Activated T-cell treated with anti-CD3 and anti-CD28 coated beads, Interleukin-2, amount 50 U/mL, for 1 hour (primary cell): ENCODE measurements at regions not wholly inside any gene's neighbourhood (a gene's known extent, or its start where the extent isn't known, plus 50 kb on each side); places are given as distances from the start of the nearest gene placed in this dataset.

Experiments used
- DNase-seq: peaks from one replicate; pipeline ENCODE4 v3.0.0-alpha.2; 2020

DNA sequence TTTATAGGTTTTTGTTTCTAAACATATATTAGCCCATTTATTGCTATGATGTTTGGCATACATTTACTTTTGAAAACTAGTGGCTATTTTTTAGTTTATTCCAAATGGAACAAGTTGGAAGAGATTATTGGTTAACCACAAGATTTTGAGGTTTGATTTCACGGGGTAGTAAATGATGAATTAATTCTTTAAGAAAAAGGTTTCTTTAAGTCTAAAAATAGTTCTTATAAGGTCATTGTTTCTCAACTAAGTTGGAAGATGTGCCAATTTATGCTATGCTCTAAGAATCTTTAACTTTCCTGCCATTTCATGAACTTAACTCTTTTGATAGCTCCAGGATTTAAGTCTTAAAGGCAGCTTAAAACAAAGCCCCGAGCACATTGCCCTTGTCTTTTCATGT, 183.8 kb downstream of the LMO4 start:
- DNase-seq = no peak

DNA sequence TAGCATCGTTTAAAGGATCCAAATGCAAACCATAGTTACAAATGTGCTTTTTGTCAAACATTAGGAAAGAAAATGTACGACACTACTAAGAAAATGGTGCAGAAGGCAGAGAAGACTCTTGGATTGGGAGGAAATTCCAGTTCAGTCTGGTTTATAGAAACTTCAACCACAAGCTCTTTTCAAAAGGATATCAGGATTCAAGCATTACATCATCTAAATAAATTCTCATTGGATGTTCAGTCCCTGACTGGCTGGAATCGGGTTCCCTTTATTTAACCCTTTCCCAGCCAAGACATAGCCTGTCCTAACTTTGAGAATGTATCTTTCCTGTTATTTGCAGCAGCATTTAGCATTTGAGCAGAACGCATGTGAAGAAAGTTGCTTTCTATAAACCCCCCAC, 184.6 kb downstream of the LMO4 start:
- no peak for DNase-seq

GRCh38 chr1:87513966-87514660, 185.4 kb downstream of the LMO4 start:
- DNase-seq = no peak

DNA sequence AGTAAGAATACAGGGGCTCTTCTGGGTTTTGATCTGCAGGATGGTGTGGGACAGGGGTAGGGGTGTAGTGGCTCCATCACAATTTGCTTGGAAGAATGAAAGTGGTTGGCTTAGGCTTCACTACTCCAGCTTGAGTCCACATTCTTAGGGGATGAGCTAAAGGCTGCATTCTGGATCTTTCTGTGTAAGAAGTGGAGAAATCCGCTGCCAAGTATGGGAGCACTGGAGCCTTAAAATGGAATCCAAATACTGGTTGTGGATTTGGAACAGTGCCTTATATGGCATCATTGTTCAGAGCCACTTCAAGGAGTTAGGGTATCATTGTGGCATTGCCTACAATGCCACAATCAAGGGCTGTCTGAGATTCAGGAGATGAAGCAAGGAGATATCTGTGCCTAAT, 187.1 kb downstream of the LMO4 start:
- no peak for DNase-seq

GRCh38 chr1:87518794-87519193, 190.1 kb downstream of the LMO4 start:
- no peak for DNase-seq

DNA sequence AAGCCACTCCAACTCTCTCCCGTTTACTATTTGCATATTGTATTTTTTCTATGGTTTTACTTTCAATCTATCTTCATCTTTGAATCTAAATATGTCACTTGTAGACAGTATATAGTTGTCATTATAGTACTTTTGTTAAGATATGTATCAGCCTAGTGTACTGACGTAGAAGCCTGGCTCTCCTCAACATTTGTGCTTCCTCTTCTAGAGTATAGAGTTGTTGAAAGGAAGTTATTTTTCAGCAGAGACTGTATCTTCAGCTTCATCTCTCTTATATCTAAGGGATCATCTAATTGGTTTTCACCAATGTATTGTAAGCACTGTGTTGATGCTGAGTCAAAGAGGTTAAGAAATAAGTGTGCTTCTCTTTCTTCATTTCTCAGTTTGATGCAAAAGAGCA, 192.8 kb downstream of the LMO4 start:
- DNase-seq = no peak

- no peak for DNase-seq
Observed at GRCh38 chr1:87523466-87523865, 194.8 kb downstream of the LMO4 start.

DNA sequence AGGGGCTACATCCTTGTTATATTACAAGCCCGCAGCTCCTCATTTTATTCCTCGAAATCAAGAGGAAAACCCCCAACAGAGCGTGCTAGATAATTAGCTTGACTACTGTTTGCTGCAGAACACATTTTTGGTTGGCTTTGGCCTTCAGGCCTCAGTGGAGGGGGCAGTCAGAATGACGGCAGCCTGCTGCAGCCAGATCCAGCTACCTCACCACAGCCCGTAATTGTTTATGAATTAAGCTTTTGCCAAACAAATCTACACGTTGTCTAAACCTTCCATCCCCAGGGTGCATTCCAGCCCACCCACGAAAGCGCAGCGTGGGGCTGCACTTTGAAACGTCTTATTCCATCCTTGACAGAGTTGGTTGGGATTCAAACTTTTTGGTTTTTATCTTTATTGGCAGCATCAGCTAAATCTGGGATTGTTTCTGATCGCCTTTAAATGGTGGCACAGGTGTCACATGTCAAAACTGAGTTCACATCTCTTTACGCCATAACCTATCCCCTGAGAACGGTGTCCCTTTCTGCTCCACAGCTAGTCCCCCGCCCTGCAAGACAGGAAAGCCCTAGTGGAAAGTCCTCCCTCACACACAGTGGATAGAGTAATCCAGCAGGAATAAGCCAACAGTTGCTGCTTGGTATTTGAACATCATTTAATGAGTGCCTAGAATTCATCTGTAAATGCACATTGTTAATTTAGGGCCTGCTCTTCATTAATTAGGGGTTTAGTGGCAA, 195.5 kb downstream of the LMO4 start:
- no peak for DNase-seq

- no peak for DNase-seq
Observed at GRCh38 chr1:87528754-87529517, 200.3 kb downstream of the LMO4 start.

DNA sequence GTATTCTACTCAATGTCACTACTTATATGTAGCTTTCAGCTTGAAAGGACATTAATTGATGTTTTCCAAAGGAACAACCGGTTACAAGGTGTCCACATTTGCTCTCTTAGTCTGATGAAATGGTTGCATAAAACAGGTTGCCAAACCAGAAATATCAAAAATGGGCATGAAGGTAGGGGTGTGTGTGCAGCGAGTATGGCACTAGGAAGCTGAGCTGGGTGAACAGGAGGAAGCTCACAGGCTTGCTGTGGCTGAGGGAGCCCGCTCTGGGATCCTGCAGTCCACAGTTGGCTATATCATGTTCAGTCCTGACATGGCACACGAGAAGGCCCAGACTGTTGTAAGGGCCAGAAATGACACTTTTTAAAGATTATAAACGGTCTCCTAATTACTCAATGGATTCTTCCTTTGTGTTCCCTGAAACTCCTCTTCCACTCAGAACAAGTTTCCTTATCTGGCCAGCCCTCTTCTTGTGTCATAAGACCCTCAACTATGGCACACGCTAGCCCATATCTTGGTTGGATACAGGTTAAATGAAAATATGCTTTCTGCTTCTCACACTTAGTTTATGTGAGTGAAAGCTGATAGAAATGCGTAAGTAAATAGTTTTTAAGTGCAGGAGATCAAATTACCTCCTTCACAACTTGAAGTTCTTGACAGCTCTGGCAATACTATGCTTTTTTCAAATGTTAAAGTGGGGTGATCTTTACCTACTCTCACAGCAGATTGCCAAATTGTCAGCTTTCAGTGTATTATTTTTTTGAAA, 201.5 kb downstream of the LMO4 start:
- DNase-seq = no peak

DNA sequence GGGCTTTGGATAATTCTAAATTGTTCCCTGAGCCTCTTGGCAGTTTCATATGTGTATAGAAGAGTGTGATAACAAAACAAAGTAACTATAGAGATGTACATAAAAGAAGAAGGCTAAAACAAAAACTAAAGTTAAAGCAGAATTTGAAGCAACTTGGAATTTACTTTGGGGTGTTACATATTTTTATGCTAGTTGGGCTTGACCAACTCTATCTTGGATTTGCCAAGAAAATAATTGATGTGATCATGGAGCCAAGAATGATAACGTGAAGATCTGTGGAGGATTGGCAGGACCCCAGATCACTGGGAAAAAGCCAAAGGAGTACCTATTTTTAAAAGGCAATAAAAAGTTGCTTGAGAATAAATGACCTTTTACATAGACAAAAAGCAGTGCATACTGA, 206.9 kb downstream of the LMO4 start:
- DNase-seq = no peak

- DNase-seq = no peak
Observed at GRCh38 chr1:87539147-87539546, 210.5 kb downstream of the LMO4 start.

- no peak for DNase-seq
Observed at GRCh38 chr1:87542697-87543096, 214.0 kb downstream of the LMO4 start.

- DNase-seq = no peak
Observed at GRCh38 chr1:87549738-87550137, 221.1 kb downstream of the LMO4 start.

DNA sequence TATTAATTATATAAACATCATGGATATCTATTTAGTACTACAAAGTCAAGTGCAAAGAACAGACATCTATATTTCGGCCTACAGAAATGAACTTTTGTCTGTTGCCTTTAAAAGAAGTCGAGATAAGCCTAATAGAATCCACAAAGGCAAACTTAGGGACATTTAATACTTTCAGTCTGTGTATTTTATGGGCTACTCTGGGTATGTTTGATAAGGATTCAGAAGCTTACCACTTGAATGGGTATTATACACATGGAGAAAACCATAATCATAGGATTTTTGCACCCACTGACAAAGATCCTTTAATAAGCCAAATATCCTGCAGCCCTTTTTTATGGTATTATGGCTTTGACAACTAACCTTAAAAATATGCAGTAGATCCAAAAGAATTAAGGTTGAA, 224.8 kb downstream of the LMO4 start:
- DNase-seq = no peak

GRCh38 chr1:87555366-87555765, 226.7 kb downstream of the LMO4 start:
- DNase-seq = no peak

DNA sequence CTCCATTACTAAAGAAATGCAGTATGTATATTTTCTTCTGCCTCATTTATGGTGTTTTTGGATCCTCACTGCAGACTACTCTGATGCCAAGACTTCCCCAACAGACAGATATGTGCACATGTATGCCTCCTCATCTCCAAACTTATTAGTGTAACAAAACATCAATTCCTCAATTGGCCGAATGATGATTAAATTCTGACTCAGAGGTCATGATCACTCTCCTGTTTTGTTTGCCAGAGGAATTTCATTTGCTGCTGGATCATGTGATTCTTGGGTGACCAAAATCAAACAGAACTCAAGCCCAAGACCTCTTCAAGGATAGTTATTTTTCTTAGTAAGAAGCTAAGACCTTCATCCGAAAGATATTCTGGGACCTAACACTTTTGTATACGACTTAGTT, 227.6 kb downstream of the LMO4 start:
- DNase-seq = no peak

GRCh38 chr1:87558921-87559320, 230.2 kb downstream of the LMO4 start:
- DNase-seq = no peak

DNA sequence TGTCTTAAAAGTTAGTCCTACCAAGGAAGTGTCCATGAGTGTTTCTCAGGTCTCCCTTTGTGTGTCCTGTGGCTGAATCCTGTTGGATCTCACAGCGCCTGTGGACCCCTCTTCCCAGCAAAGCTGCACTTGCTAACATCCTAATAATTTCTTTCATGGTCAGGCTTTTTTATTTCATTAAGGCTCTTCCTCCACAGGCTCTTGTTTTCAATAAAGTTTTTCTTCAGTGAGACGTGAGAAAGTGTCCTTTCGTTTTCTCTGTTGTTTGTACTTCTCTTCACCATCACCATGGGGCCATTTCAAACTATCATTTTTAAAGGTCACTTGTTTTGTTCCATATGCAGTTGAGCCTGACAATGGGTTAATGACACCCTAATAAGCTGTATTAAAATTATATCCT, 231.5 kb downstream of the LMO4 start:
- DNase-seq = no peak

GRCh38 chr1:87560601-87561360, 232.1 kb downstream of the LMO4 start:
- DNase-seq = no peak

- no peak for DNase-seq
Observed at GRCh38 chr1:87563211-87563610, 234.5 kb downstream of the LMO4 start.

DNA sequence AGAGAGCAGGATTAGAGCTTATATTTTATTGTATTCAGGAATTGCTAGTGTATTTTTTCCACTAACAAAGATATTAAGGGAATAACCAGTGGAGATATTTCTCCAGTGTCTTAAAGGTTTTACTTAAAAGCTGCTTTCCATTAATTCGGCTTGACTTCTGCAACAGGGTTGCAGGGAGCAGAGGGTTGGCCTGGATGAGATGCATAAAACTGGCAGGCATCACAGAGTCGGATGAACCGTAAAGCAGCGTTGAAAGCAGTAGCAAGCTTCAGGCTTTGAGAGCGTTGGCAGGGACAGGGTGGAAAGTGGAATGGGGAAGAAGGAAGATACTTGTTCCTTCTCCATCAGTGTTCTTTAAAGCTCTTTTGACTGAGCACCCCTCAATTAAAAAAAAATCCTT, 237.2 kb downstream of the LMO4 start:
- DNase-seq = no peak

GRCh38 chr1:87568005-87568404, 239.3 kb downstream of the LMO4 start:
- DNase-seq = no peak
